Aorta (tissue), 5 donors: ENCODE measurements at regions not wholly inside any gene's neighbourhood (a gene's known extent, or its start where the extent isn't known, plus 50 kb on each side); places are given as distances from the start of the nearest gene placed in this dataset.

ENCODE experiments used
- ATAC-seq: fragments of 200-7000 bp; cut with Tn5 transposase; one replicate; pipeline ENCODE4 v1.9.1; 2022; ENCODE audit warnings: moderate library complexity; ENCODE audit not compliant: low FRiP score
- DNase-seq, 2 donors: peaks; one replicate each; pipeline ENCODE4 v3.0.0-alpha.2; 2020
- H3K27ac ChIP-seq, 2 donors: one replicate each; pipeline ENCODE4 v1.5.1; 2013; ENCODE audit warnings: low read length in 2 of 2, mild to moderate bottlenecking in 2 of 2, moderate library complexity in 2 of 2, control low read depth in 1 of 2, inconsistent platforms in 1 of 2, low read depth in 1 of 2
- H3K27me3 ChIP-seq, 2 donors: one replicate each; pipeline ENCODE4 v1.6.1; 2013; ENCODE audit warnings: control low read depth in 1 of 2, low read length in 1 of 2, mild to moderate bottlenecking in 1 of 2, moderate library complexity in 1 of 2; ENCODE audit not compliant: insufficient read depth in 2 of 2, control insufficient read depth in 1 of 2
- H3K36me3 ChIP-seq, 2 donors: one replicate each; pipeline ENCODE4 v1.6.1; 2013; ENCODE audit warnings: control low read depth in 1 of 2, low read length in 1 of 2, mild to moderate bottlenecking in 1 of 2; ENCODE audit not compliant: insufficient read depth in 2 of 2, control insufficient read depth in 1 of 2
- H3K4me1 ChIP-seq, 2 donors: one replicate each; pipeline ENCODE4 v1.6.1; 2013; ENCODE audit warnings: low read length in 2 of 2, control low read depth in 1 of 2, mild to moderate bottlenecking in 1 of 2, moderate library complexity in 1 of 2; ENCODE audit not compliant: insufficient read depth in 2 of 2, control insufficient read depth in 1 of 2
- H3K4me3 ChIP-seq, 2 donors: one replicate each; pipeline ENCODE4 v1.5.1; 2013; ENCODE audit warnings: low read length in 2 of 2, control low read depth in 1 of 2, mild to moderate bottlenecking in 1 of 2
- H3K9me3 ChIP-seq: one replicate; pipeline ENCODE4 v1.6.1; 2013; ENCODE audit warnings: mild to moderate bottlenecking, low read length; ENCODE audit not compliant: control insufficient read depth
- WGBS, 2 donors: extraction: QIAGEN DNeasy Blood & Tissue Kit; methylation state at CpG; one replicate each; pipeline ENCODE4 v1.1.7; 2013; 5-methylcytosine and 5-hydroxymethylcytosine counted together
- intact Hi-C, 2 donors: fragments of 100-400 bp; cut with DNase I; formaldehyde crosslinking; loops; one replicate each; pipeline versions ENCODE4 v1.14.2 to v1.15.0; 2022
- donor health status: healthy with polysubstance abuse.
- donor health status: Bipolar disorder and iron deficiency.
- donor health status: DM: no; HTN: no; CAD: no.
- donor health status: DM: no; HTN: no; CAD: no.
- donor health status: DM: yes; HTN: yes; CAD: no.

- DNase-seq (no peak), ATAC-seq (no peak)
- Histone ChIP-seq H3K4me3 (no peak overlapping the region), H3K4me1 (no peaks in the 10 kb centered on the region), H3K27me3 (no peaks in the 10 kb centered on the region), H3K27ac (no peak overlapping the region), H3K9me3 (no peaks in the 10 kb centered on the region), H3K36me3 (no peaks in the 10 kb centered on the region)
- intact Hi-C loops: no loop called here
- WGBS, 2 donors: 49% methylated on average over 5 of the region's 5 CpGs
These were observed 73.4 kb upstream of the EDNRA start for GRCh38 chr4:147407261-147408045.

DNA sequence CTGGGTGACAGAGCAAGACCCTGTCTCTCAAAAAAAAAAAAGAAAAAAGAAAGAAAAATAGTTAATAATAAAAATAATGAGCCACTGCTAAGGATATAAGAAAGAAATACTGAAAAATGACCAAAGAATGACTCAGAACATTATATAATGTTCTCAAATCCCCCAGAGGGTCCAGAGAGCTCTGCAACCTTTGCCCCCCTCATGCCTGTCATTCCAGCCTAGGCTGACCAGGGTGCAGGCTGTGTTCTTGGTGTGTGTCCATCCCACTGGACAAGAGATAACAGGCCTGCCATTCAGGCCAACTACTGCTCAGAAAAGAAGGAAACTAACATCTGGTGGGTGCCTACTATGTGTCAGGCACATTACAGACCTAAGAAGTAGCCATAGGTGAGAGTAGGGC, 72.7 kb upstream of the EDNRA start:
- H3K9me3 ChIP-seq: no peaks in the 10 kb centered on the region
- DNase-seq (no peak), ATAC-seq (peak; percentile 63)
- no peak overlapping the region for H3K27ac ChIP-seq
- no peaks in the 10 kb centered on the region for H3K36me3 ChIP-seq
- no peaks in the 10 kb centered on the region for H3K27me3 ChIP-seq
- no peak overlapping the region for H3K4me3 ChIP-seq
- no peaks in the 10 kb centered on the region for H3K4me1 ChIP-seq
- intact Hi-C loops: no loop called here

DNA sequence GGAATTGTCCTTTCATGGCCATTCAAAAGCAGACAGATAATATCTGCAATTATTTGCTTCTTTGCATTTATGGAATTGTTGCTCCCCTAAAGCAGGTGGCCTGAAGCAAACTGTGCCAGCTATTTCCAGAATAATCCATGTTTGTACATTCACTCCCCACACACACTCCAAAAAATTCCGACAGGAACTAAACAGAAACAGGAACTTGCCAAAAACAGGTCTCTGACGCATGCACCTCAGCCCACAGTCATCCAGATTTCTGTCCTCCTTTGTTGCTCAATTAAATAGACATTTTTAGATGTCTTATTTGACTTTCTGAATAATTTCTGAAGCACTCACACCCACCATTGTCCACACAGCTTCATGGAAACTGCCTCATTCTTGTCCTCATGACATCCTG, 71.5 kb upstream of the EDNRA start:
- Histone ChIP-seq H3K9me3 (no peaks in the 10 kb centered on the region), H3K27ac (no peak overlapping the region), H3K4me3 (no peak overlapping the region), H3K27me3 (no peaks in the 10 kb centered on the region), H3K36me3 (no peaks in the 10 kb centered on the region), H3K4me1 (no peaks in the 10 kb centered on the region)
- ATAC-seq: no peak
- WGBS, 2 donors: 59 to 70% methylated on average over 2 of the region's 2 CpGs
- intact Hi-C loops: no loop called here
- DNase-seq: no peak

- H3K27ac ChIP-seq: no peak overlapping the region
- WGBS, 2 donors: 13 to 18% methylated on average over 1 of the region's 1 CpG
- DNase-seq: no peak
- H3K36me3 ChIP-seq: no peaks in the 10 kb centered on the region
- intact Hi-C loops: no loop called here
- H3K9me3 ChIP-seq: no peaks in the 10 kb centered on the region
- H3K4me1 ChIP-seq: peaks cover 0 to 1% of the 10 kb centered on the region in 2 donors
- H3K27me3 ChIP-seq: no peaks in the 10 kb centered on the region
- ATAC-seq: no peak
- no peak overlapping the region for H3K4me3 ChIP-seq
These were observed 62.7 kb upstream of the EDNRA start for GRCh38 chr4:147418226-147418625.

- DNase-seq: no peak
- Histone ChIP-seq H3K4me1 (peaks cover 0 to 2% of the 10 kb centered on the region in 2 donors), H3K9me3 (no peaks in the 10 kb centered on the region), H3K27me3 (peaks cover 0 to 1% of the 10 kb centered on the region in 2 donors), H3K36me3 (no peaks in the 10 kb centered on the region), H3K27ac (no peak overlapping the region), H3K4me3 (no peak overlapping the region)
- no peak for ATAC-seq
- intact Hi-C loops: no loop called here
- WGBS, 2 donors: 95 to 97% methylated on average over 2 of the region's 2 CpGs
These were observed 59.4 kb upstream of the EDNRA start for GRCh38 chr4:147421456-147421855.

DNA sequence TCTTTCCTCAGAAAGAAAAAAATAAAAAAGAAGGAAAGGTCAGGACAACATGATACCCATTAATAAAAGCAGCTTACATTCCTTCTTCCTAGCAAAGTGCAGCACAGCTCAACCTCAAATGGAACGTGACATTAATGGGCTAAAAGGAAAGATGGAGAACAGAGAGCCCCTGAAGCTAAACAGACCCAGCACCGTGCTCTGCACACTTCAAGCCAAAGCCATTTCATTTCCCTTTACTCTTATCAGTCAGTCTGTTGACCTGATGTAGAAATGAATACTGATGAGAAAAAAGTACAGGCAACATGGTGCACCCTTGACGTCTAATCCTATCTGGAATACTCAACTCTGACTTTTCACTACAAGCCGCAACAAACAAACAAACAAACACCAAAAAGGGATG, 57.7 kb upstream of the EDNRA start:
- DNase-seq (no peak), ATAC-seq (no peak)
- intact Hi-C loops: no loop called here
- no peaks in the 10 kb centered on the region for H3K36me3 ChIP-seq
- no peak overlapping the region for H3K27ac ChIP-seq
- H3K4me3 ChIP-seq: no peak overlapping the region
- peaks cover 0 to 2% of the 10 kb centered on the region in 2 donors for H3K4me1 ChIP-seq
- no peaks in the 10 kb centered on the region for H3K9me3 ChIP-seq
- peaks cover 0 to 1% of the 10 kb centered on the region in 2 donors for H3K27me3 ChIP-seq
- 65 to 69% methylated on average over 4 of the region's 4 CpGs for WGBS, 2 donors

GRCh38 chr4:147425019-147425418, 55.9 kb upstream of the EDNRA start:
- intact Hi-C loops: no loop called here
- Histone ChIP-seq H3K4me3 (no peak overlapping the region), H3K27me3 (peaks cover 0 to 1% of the 10 kb centered on the region in 2 donors), H3K36me3 (no peaks in the 10 kb centered on the region), H3K27ac (no peak overlapping the region), H3K4me1 (peaks cover 0 to 2% of the 10 kb centered on the region in 2 donors), H3K9me3 (no peaks in the 10 kb centered on the region)
- ATAC-seq (no peak), DNase-seq (no peak)
- 86 to 94% methylated on average over 1 of the region's 1 CpG for WGBS, 2 donors

DNA sequence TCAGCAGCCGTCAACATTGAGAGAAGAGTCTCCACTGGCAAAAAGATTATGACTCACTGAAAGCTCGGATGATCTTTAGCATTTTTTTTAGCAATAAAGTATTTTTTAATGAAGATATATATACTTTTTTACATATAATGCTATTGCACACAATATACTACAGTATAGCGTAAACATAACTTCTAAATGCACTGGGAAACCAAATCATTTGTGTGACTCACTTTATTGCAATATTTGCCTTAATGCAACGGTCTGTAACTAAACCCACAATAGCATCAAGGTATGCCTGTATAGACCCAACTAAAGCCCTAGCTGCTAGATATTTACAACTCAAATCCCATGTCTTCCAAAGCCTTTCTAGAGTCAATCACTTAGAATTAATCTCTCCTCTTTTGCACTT, 52.3 kb upstream of the EDNRA start:
- WGBS, 2 donors: 87 to 91% methylated on average over 4 of the region's 4 CpGs
- intact Hi-C loops: no loop called here
- no peak for ATAC-seq
- Histone ChIP-seq H3K36me3 (no peaks in the 10 kb centered on the region), H3K4me1 (no peaks in the 10 kb centered on the region), H3K4me3 (no peak overlapping the region), H3K9me3 (no peaks in the 10 kb centered on the region), H3K27ac (no peak overlapping the region), H3K27me3 (peaks cover 0 to 1% of the 10 kb centered on the region in 2 donors)
- DNase-seq: no peak

GRCh38 chr4:147430111-147430510, 50.8 kb upstream of the EDNRA start:
- H3K36me3 ChIP-seq: no peaks in the 10 kb centered on the region
- DNase-seq (no peak), ATAC-seq (no peak)
- WGBS, 2 donors: 74 to 78% methylated on average over 2 of the region's 2 CpGs
- peaks cover 0 to 1% of the 10 kb centered on the region in 2 donors for H3K27me3 ChIP-seq
- no peak overlapping the region for H3K27ac ChIP-seq
- H3K4me3 ChIP-seq: no peak overlapping the region
- H3K4me1 ChIP-seq: no peaks in the 10 kb centered on the region
- H3K9me3 ChIP-seq: no peaks in the 10 kb centered on the region
- intact Hi-C loops: no loop called here
